ENCODE measurements at regions not wholly inside any gene's neighbourhood (a gene's known extent, or its start where the extent isn't known, plus 50 kb on each side); places are given as distances from the start of the nearest gene placed in this dataset.
"Not testable (repeated sequence)": the region's sequence is repeated elsewhere in the genome, so short reads cannot be mapped to it uniquely, and the experiment has no call there.

DNA sequence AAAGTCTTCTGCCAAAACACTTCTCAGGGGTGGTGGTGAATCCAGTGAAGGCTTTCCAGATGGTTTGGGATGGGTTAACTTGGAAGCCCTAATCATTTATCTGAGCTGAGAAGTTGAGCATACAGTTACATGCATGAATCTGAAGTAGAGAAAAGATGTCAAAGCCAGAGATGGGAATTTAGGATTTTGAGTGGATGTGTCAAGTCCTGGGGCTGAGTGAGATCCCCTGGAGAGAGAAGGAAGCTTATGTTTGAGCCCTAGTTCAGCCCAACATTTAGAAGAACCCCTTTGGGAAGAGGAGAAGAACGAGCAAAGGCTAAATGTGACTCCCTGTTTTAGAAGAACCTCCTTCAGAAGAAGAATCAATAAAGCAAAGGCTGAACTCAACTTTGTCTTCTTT, 129.1 kb upstream of the TPTE start:
- TF ChIP-seq, protein P1, sequence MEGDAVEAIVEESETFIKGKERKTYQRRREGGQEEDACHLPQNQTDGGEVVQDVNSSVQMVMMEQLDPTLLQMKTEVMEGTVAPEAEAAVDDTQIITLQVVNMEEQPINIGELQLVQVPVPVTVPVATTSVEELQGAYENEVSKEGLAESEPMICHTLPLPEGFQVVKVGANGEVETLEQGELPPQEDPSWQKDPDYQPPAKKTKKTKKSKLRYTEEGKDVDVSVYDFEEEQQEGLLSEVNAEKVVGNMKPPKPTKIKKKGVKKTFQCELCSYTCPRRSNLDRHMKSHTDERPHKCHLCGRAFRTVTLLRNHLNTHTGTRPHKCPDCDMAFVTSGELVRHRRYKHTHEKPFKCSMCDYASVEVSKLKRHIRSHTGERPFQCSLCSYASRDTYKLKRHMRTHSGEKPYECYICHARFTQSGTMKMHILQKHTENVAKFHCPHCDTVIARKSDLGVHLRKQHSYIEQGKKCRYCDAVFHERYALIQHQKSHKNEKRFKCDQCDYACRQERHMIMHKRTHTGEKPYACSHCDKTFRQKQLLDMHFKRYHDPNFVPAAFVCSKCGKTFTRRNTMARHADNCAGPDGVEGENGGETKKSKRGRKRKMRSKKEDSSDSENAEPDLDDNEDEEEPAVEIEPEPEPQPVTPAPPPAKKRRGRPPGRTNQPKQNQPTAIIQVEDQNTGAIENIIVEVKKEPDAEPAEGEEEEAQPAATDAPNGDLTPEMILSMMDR (IDR thresholded peaks at IDR 0.05): not testable (repeated sequence)
- TF ChIP-seq POLR2AphosphoS5 (IDR thresholded peaks at IDR 0.05): not testable (repeated sequence)

Data from prostate gland (tissue), 2 donors.